ENCODE measurements at regions not wholly inside any gene's neighbourhood (a gene's known extent, or its start where the extent isn't known, plus 50 kb on each side); places are given as distances from the start of the nearest gene placed in this dataset.
"Not testable (repeated sequence)": the region's sequence is repeated elsewhere in the genome, so short reads cannot be mapped to it uniquely, and the experiment has no call there.

DNA sequence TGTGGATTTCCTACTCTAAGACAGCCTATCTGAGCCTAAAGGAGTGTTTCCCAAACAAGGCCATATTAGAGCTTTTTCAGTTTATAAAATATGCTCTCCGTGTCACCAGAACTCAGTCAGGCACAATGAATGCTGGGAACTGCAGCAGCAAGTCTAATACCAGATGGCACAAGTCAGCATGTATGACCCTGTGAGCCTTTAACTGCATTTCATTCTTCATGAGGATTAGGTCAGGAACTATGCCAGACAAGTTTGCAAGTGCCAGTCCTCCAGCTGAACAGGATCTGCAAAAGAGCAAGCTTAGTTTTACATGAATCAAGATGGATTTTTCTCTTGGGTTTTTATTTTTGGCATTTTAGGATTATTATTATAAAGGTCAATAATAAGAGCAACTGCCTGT is 66.7 kb upstream of the SAMD5 start:
- DNase-seq (ENCODE audit: low read depth): no peak

GRCh38 chr6:147447835-147448611 is 60.5 kb upstream of the SAMD5 start:
- DNase-seq (ENCODE audit: low read depth): no peak

DNA sequence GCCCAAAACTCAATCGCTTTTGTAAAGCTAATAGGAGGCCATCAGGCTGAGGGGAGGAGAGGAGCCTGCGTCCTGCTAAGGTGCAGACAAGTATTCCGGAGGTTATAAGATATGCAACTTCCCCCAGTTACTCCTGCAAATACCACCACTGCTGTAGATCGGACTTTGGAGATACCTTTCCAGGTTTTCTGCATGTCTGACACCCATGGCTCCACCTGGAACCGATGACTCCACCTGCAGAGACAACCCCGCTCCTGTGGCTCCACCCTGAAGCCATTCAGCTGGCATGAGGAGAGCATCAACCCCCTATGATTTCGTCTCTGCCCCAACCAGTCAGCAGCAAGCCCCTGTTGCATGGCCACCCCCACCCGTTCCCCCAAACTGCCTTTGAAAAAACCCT is 59.7 kb upstream of the SAMD5 start:
- no peak for DNase-seq (ENCODE audit: low read depth)

- DNase-seq (ENCODE audit: low read depth): peak; percentile 21
These were observed 58.9 kb upstream of the SAMD5 start for GRCh38 chr6:147449405-147450161.

DNA sequence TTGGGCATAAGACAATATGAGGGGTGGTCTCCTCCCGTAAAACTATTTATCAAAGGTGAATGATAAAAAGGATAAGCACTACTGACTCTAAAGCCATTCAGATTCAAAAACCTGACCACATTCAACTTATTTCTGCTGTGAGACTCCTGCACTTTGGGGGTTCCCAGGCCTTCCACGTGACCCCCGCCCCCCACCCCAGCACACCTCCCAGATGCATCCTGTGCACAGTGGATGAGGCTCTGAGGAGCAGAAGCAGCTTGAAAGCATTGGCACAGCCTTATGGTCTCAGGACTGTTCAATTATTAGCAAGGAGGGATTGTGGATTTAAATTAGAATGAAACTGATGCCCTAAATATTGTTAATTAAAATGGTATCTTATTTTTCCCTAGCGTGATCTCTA is 55.1 kb upstream of the SAMD5 start:
- no peak for DNase-seq (ENCODE audit: low read depth)

GRCh38 chr6:147454862-147455261 is 53.6 kb upstream of the SAMD5 start:
- not testable (repeated sequence) for DNase-seq (ENCODE audit: low read depth)

Data from HT1080 (cell line).